ENCODE measurements at regions not wholly inside any gene's neighbourhood (a gene's known extent, or its start where the extent isn't known, plus 50 kb on each side); places are given as distances from the start of the nearest gene placed in this dataset.

DNA sequence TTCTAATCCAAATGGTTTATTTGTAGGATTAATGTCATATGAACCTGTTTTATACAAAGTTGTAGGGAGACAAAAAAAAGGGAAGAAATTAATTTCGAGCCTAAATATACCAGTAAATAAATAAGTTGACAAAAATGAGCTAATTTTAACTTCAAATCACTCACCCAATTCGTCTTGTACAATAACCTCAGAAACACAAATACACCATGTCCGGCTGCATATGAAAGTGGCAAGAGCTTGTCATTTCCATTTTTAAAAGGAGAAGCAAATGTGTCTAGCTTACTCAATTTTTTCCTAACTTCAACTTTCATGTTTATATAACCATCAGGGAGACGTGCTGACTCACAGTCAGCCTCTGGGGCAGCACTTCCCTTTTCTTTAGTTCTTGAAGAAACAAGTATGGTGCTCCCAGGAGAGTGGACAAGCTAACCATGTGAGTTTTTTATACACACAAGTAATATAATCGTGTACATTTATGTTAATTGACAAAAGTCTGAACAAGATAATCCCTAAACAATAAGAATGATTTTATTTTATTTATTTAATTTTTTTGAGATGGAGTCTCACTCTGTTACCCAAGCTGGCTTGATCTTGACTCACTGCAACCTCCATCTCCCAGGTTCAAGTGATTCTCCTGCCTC is 55.5 kb upstream of the SGK1 start:
- peak overlapping the region in 7 of 8 donors; percentile 67 to 88 (median 80) for H3K27ac ChIP-seq
- H3K9me3 ChIP-seq: no peaks in the 10 kb centered on the region
- no peak for TF ChIP-seq POLR2AphosphoS5 (IDR thresholded peaks at IDR 0.05)
- peak in 1 of 11 experiments; percentile 8 for TF ChIP-seq CTCF (IDR thresholded peaks at IDR 0.05 in 8 of 11, conservative IDR thresholded peaks at IDR 0.05 in 3 of 11)
- H3K4me3 ChIP-seq: peak overlapping the region in 1 of 8 donors; percentile 52
- H3K4me1 ChIP-seq: peaks cover 0 to 27% (median 6%) of the 10 kb centered on the region in 6 donors
- peak; percentile 78 for DNase-seq
- intact Hi-C loops (cut with DNase I; ENCODE audit: low total_unique reads): no loop called here
- H3K36me3 ChIP-seq: no peaks in the 10 kb centered on the region
- WGBS, 5 donors: 19 to 41% (median 27%) methylated on average over 5 of the region's 5 CpGs
- no peaks in the 10 kb centered on the region for H3K27me3 ChIP-seq (replicated peaks in 1 of 7)

DNA sequence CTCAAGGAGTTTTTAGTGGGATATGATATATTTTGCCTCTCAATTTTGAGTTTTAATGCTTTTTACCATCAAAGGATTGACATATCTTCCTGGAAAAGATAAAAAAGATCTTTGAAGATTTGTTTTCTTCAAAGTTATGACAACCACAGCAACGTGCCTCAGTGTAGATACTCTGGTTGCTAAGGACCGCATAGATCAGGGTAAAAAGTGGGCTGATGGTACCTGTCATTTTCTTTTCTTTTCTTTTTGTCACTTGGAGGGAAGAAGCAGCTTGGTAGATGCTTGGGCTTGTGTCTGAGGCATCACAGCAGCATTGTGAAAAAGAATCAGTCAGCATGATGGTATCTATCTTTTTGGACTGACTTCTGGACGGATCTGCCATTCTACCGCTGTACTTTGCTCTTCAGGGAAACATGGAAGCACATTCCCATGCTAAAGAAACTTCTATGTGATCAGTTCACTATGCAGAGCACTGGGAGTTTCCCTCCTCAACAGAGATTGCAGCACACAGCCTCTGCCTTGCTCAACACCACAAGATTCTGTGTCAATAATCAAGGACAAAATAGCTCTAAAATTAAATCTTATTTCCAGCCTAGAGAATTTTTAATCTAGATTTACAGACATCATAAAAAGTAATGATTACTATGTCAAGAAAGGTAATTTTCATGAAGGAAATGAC is 54.8 kb upstream of the SGK1 start:
- Histone ChIP-seq H3K27me3 (replicated peaks in 1 of 7) (no peaks in the 10 kb centered on the region), H3K36me3 (no peaks in the 10 kb centered on the region), H3K4me3 (peak overlapping the region in 1 of 8 donors; percentile 52), H3K27ac (peak overlapping the region in 7 of 8 donors; percentile 67 to 88 (median 80)), H3K9me3 (no peaks in the 10 kb centered on the region), H3K4me1 (peaks cover 0 to 27% (median 6%) of the 10 kb centered on the region in 6 donors)
- DNase-seq: no peak
- intact Hi-C loops (cut with DNase I; ENCODE audit: low total_unique reads): no loop called here
- 69 to 83% (median 78%) methylated on average over 4 of the region's 4 CpGs for WGBS, 5 donors
- TF ChIP-seq CTCF (IDR thresholded peaks at IDR 0.05 in 8 of 11, conservative IDR thresholded peaks at IDR 0.05 in 3 of 11): no peak
- TF ChIP-seq POLR2AphosphoS5 (IDR thresholded peaks at IDR 0.05): no peak
- TF ChIP-seq POLR2A (IDR thresholded peaks at IDR 0.05): no peak

GRCh38 chr6:134368670-134369069 is 50.8 kb upstream of the SGK1 start:
- no peaks in the 10 kb centered on the region for H3K9me3 ChIP-seq
- no peaks in the 10 kb centered on the region for H3K36me3 ChIP-seq
- H3K27ac ChIP-seq: no peak overlapping the region
- intact Hi-C loops (cut with DNase I; ENCODE audit: low total_unique reads): no loop called here
- DNase-seq: no peak
- no peaks in the 10 kb centered on the region for H3K27me3 ChIP-seq (replicated peaks in 1 of 7)
- TF ChIP-seq POLR2AphosphoS5 (IDR thresholded peaks at IDR 0.05) (no peak), POLR2A (IDR thresholded peaks at IDR 0.05) (no peak), CTCF (IDR thresholded peaks at IDR 0.05 in 8 of 11, conservative IDR thresholded peaks at IDR 0.05 in 3 of 11) (no peak)
- H3K4me1 ChIP-seq: peaks cover 0 to 17% (median 6%) of the 10 kb centered on the region in 6 donors
- H3K4me3 ChIP-seq: no peak overlapping the region
- 87 to 94% (median 92%) methylated on average over 2 of the region's 2 CpGs for WGBS, 5 donors

Measured in spleen (tissue), 11 donors.